HG03575 (cell line): ENCODE measurements at regions not wholly inside any gene's neighbourhood (a gene's known extent, or its start where the extent isn't known, plus 50 kb on each side); places are given as distances from the start of the nearest gene placed in this dataset.

Experiments
- ATAC-seq: cut with Tn5 transposase; IDR thresholded peaks from one replicate; pipeline ENCODE4 v1.9.1; 2021; ENCODE audit not compliant: unreplicated experiment, insufficient number of reproducible peaks, low FRiP score; ENCODE audit errors: extremely low read depth

DNA sequence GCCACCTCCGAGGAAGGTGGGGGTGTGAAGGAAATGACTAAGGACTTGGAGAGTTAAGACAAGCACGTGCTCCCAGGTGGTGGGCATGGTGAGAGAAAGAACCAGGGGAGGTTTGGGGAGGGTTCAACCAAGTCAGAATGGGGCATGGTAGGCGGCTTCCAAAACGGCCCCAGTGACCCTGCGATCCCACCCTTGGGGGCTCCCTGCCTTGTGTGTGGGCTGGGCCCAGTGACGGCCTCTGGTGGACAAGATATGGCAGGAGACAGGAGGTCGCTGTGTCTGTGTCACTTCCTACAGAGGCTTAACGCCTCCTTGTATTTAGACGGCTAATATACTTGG lies 51.3 kb upstream of the IRX4 start:
- ATAC-seq: no peak

DNA sequence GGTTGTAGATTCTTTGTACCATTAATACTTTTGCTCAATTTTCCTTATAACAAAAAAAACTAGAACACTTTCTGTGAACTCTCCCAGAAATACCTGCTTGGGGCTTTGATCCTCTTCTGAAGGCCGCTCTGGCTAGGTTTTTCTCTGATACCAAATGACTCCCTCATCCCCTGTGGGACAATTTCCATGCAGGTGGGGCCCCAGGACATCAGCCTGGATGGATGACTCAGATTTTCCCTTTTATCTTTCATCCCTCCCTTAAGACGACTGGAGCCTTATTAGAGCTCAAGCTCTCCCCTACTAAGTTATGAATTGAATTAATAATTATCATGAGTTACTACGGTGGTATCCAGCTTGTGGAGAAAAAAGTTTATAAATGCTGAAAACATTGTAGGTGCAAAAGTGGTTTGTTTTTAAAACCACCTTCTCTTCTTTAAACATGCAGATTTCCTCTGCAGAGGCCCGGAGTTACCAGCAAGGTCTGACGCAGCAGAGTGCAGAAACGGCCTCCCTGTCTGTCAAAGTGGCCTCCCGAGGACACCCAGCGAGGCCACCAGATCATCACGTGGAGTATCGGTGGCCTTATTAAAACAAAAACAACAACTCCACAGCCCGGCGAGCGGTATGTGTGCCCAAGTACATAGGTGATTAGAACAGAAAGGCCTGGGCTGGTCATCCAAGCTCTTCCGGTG lies 50.8 kb upstream of the IRX4 start:
- ATAC-seq: no peak
